HG02642 (cell line): ENCODE measurements at regions not wholly inside any gene's neighbourhood (a gene's known extent, or its start where the extent isn't known, plus 50 kb on each side); places are given as distances from the start of the nearest gene placed in this dataset.
"Not testable (repeated sequence)": the region's sequence is repeated elsewhere in the genome, so short reads cannot be mapped to it uniquely, and the experiment has no call there.

Source experiments
- ATAC-seq: cut with Tn5 transposase; IDR thresholded peaks from one replicate; pipeline ENCODE4 v1.9.1; 2021; ENCODE audit warnings: mild to moderate bottlenecking; ENCODE audit not compliant: unreplicated experiment, poor library complexity

GRCh38 chr4:43402393-43402792 is 509.9 kb downstream of the GRXCR1 start:
- no peak for ATAC-seq

GRCh38 chr4:43410636-43411035 is 518.1 kb downstream of the GRXCR1 start:
- ATAC-seq, result no peak

- no peak for ATAC-seq
Measured at GRCh38 chr4:43411226-43411625, 518.7 kb downstream of the GRXCR1 start.

GRCh38 chr4:43423276-43423675 is 530.8 kb downstream of the GRXCR1 start:
- no peak for ATAC-seq

GRCh38 chr4:43425206-43425605 is 532.7 kb downstream of the GRXCR1 start:
- no peak for ATAC-seq

- ATAC-seq, result no peak
Measured at GRCh38 chr4:43435291-43435690, 542.8 kb downstream of the GRXCR1 start.

DNA sequence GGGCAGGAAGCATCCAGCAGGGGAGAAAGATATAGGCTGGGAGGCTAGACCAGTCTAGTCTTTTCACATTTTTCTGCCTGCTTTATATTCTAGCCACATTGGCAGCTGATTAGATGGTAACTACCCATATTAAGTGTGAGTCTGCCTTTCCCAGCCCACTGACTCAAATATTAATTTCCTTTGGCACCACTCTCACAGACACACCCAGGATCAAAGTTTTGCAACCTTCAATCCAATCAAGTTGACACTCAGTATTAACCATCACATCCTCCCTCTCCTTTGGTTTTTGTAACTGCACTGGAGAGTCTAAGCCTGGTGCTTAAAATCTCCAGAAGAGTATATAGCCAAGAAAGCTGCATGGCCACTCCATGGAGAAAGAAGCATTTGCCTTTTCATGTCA is 560.4 kb downstream of the GRXCR1 start:
- ATAC-seq, result no peak

- ATAC-seq, result no peak
Measured at GRCh38 chr4:43456383-43456782, 563.9 kb downstream of the GRXCR1 start.

- ATAC-seq, result no peak
Measured at GRCh38 chr4:43457866-43458265, 565.4 kb downstream of the GRXCR1 start.

GRCh38 chr4:43458293-43458692 is 565.8 kb downstream of the GRXCR1 start:
- no peak for ATAC-seq

DNA sequence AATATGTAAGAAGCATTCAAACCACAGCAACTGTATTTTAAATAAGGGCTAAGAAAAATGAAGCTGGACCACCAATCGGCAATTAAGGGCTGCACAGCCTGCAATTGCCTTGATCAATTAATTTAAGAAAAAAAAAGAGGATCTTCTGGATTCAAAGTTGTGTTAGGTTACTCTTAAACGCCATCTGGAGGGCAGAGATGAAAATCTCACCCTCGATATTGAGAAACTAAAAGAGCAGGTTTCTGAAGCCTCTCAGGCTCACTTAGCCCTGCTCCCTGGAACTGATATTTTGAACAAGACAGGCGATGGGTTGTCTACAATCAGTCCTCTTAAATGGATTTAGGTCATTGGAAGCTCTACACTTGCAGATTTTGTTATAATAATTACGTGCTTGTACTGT is 579.4 kb downstream of the GRXCR1 start:
- no peak for ATAC-seq

DNA sequence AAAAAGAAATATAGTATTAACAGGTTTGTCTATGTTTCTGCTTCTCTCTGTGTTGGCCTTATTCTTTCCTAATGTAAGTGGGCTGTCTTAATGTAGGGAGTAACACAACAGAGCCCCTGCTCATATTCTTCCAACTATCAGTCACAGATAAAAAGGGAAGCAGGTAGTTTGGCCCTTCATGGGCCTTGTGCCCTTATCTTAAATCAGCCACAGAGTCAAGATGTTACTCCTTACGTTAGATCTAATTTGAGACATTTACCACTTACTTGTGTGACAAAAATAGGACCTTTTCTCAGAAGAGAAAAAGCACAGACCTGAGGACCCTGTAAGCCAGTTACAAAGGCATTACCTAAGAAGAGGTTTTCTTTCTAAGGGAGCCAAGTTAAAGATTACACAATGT is 589.0 kb downstream of the GRXCR1 start:
- no peak for ATAC-seq

DNA sequence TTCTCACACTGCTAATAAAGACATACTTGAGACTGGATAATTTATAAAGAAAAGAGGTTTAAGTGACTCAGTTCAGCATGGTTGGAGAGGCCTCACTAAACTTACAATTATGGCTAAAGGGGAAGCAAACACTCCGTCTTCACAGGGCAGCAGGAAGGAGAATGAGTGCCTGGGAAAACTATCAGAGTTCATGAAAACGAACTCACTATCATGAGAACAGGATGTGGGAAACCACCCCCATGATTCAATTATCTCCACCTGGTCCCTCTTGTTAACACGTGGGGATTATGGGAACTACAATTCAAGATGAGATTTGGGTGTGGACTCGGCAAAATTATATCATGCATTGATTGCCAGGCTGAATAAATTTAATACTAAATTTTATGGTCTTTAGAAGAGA is 592.7 kb downstream of the GRXCR1 start:
- ATAC-seq, result no peak

DNA sequence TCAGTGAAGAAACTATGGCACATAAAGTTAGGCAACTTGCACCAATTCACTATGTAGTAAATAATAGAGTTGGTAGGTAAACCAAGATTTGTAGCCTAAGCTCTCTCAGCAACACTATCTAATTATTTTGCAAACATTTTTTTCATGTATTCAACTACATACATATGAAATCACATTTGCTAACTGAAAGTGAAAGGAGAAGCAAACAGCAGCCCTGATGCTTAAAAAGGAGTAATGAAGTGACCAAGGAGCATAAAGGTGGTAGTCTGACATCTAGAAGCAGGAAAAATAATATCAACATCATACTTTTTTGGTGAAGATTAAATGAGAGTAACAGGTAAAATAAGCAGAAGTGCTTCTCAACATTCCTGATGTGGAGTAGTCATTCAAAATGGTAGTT is 603.7 kb downstream of the GRXCR1 start:
- ATAC-seq, result no peak

DNA sequence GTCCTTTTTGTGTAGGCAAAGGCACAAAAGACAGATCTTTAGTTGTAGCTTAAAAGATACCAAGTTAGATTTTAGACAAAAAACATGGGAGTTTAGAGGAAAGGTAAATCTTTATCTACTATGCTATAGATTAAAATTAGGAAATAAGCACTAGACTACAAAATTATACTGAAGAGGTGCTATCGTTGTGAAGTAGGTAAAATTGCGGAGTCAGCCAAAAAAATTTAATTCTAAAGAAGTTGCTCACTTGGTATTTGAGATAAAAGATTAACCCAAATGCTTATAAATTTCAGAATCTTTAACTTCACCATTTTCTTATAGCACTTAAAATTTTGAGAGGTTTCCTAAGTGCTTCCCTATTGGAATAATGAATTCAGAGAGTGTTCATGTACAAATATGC is 604.1 kb downstream of the GRXCR1 start:
- ATAC-seq, result no peak

DNA sequence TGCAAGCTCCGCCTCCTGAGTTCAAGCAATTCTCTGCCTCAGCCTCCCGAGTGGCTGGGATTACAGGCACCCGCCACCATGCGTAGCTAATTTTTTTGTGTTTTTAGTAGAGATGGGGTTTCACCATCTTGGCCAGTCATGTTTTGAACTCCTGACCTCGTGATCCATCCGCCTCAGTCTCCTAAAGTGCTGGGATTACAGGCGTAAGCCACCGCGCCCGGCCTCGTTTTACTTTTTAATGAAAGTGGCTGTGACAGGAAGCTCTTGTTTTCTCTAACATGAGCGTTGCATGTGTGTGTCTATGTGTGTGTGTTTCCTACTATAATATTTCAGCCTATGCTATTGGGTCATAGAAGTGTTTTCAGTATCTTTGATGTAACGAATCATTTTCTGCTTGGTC is 613.3 kb downstream of the GRXCR1 start:
- not testable (repeated sequence) for ATAC-seq

- no peak for ATAC-seq
Measured at GRCh38 chr4:43512253-43512652, 619.7 kb downstream of the GRXCR1 start.

GRCh38 chr4:43525646-43526045 is 633.1 kb downstream of the GRXCR1 start:
- ATAC-seq, result no peak

DNA sequence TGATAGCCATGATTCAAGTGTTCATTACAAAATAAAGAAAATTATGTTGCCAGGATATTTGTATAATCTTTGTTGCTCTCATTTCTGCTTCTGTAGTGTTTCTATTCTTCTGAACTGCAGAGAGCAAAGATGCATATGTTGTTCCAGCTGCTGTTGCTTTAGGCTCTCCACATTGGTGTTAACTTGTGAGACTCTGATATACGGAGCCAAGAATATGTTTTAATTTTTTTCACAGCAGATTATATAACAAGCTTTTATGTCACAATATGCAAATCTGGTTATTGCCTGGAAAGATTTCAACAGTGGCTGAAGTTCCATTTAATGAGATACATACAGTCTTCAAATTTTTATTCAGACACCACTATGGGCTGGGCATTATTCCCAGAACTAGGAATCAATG is 655.0 kb downstream of the GRXCR1 start:
- no peak for ATAC-seq

DNA sequence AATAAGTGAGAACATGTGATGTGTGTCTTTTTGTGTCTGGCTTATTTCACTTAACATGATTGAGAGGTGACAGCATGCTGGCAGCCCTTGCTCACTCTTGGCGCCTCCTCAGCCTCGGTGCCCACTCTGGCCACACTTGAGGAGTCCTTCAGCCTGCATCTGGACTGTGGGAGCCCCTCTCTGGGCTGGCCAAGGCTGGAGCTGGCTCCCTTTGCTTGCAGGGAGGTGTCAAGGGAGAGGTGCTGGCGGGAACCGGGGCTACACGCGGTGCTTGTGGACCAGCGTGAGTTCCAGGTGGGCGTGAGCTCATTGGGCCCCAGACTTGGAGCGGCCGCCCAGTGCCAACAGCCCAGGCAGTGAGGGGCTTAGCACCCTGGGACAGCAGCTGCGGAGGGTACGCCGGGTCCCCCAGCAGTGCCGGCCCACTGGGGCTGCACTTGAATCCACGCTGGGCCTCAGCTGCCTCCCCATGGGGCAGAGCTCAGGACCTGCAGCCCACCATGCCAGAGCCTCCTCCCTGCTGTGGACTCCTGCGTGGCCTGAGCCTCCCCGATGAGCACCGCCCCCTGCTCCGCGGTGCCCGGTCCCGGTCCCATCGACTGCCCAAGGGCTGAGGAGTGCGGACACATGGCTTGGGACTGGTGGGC is 658.6 kb downstream of the GRXCR1 start:
- ATAC-seq, result no peak

GRCh38 chr4:43556262-43556661 is 663.7 kb downstream of the GRXCR1 start:
- ATAC-seq, result no peak

- ATAC-seq, result no peak
Measured at GRCh38 chr4:43560047-43560446, 667.5 kb downstream of the GRXCR1 start.

DNA sequence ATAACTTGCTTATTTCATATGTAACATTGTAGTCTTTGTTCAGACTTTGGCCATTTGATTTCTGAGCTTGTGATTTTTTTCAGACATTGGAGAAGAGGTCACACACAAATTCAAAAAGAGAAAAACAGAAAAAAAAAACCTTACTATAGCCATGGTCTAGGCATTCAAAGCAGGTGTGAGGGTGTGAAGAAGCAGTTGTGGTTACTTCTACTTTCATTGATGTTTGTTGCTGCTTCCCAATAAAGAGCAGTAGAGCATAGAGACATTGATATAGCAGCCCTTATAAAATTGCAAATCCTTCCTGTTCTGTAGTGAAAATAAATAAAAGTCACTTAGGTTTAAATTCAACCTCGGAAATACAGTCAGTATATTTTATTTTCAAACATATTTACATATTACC is 671.6 kb downstream of the GRXCR1 start:
- ATAC-seq, result no peak
